GM12873 (cell line): ENCODE measurements at regions not wholly inside any gene's neighbourhood (a gene's known extent, or its start where the extent isn't known, plus 50 kb on each side); places are given as distances from the start of the nearest gene placed in this dataset.

ENCODE experiments used
- TF ChIP-seq, protein P1 (sequence below): IDR thresholded peaks from 2 replicates; pipeline ENCODE4 v1.5.1; 2012; ENCODE audit warnings: low read depth, mild to moderate bottlenecking, moderate library complexity, low read length, control low read depth; ENCODE audit not compliant: insufficient read depth; ENCODE audit errors: missing control alignments

- TF ChIP-seq, protein P1, sequence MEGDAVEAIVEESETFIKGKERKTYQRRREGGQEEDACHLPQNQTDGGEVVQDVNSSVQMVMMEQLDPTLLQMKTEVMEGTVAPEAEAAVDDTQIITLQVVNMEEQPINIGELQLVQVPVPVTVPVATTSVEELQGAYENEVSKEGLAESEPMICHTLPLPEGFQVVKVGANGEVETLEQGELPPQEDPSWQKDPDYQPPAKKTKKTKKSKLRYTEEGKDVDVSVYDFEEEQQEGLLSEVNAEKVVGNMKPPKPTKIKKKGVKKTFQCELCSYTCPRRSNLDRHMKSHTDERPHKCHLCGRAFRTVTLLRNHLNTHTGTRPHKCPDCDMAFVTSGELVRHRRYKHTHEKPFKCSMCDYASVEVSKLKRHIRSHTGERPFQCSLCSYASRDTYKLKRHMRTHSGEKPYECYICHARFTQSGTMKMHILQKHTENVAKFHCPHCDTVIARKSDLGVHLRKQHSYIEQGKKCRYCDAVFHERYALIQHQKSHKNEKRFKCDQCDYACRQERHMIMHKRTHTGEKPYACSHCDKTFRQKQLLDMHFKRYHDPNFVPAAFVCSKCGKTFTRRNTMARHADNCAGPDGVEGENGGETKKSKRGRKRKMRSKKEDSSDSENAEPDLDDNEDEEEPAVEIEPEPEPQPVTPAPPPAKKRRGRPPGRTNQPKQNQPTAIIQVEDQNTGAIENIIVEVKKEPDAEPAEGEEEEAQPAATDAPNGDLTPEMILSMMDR, result no peak
Measured at GRCh38 chr12:66879409-66879808, 200.5 kb upstream of the GRIP1 start.

GRCh38 chr12:66881386-66881785, 202.5 kb upstream of the GRIP1 start:
- TF ChIP-seq, protein P1, result no peak

DNA sequence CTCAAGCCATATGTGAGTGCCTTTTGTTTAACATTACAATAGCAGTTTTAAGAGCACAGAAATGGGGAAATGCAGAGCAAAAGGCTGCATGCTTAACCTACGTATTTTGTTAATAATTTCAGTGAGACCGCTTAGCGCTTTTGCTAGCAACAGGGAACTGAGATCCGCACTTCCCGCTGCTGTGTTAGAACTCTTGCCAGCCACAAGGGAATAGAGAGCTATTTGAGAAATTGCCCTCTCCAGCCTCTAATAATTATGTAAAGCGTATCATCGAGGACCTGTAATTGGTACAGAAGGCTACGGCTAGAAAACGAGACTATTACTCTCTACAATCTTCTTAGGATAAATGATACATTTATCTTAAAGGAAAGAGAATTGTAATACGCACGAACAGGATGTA, 205.2 kb upstream of the GRIP1 start:
- TF ChIP-seq, protein P1, result no peak

DNA sequence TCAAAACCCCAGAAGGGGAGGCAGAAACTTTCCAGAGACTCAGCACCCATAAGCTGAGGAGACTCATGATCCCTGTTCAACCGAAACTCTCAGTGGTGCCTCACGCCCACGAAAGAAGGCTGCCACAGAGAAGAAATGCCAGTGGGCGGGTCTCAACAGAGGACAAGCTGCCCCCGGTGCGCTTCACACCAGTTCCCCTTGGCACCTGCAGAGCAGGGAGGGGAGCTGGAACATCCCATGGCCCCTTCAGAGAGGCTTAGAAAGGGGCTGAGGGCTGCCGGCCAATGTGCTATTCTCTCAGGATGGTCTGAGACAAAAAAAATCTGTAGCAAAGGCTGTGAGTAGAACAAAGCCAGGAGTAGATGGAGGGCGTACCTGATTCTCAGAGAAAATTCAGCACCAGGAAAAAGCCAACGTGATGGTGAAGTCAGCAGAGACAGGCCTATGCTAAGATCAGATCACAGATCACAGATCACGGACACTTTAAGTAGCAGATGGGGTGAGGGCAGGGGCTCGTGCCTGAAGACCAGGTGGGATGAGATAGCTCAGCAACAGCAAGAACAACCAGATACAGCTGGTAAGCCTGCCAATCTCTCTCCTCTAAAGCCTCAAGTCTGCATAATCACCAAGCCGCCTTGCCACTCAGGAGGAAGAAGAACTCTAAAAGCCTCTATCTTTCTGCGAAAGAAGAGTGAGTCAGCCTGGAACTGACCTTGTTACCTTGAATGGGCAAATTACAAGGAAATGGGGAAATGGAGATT, 206.4 kb upstream of the GRIP1 start:
- TF ChIP-seq, protein P1, result no peak

GRCh38 chr12:66896797-66897196, 217.9 kb upstream of the GRIP1 start:
- TF ChIP-seq, protein P1, result no peak

GRCh38 chr12:66898700-66899469, 220.0 kb upstream of the GRIP1 start:
- TF ChIP-seq, protein P1, result no peak

DNA sequence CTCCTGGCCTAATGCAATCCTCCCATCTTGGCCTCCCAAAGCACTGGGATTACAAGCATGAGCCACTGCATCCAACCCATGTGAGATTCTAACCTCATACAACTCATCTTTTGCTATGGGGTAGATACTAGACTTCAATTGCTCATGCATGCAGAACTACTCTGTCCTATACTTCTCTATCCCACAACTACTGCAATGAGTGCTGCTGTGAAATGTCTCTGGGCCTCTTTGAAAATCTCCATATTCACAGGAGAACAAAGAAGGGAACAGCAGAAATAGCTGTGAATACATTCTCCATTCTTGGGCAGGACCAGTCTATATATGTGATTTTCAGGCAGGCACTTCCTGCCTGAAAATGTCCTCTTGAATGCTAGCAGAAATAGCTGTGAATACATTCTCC, 220.7 kb upstream of the GRIP1 start:
- TF ChIP-seq, protein P1, result no peak
